ENCODE measurements at regions not wholly inside any gene's neighbourhood (a gene's known extent, or its start where the extent isn't known, plus 50 kb on each side); places are given as distances from the start of the nearest gene placed in this dataset.

- Histone ChIP-seq H3K79me2 (ENCODE audit: low read length) (no peaks in the 10 kb centered on the region), H3K9ac (ENCODE audit: low read length) (no peak overlapping the region), H3K4me2 (ENCODE audit: low read length) (no peak overlapping the region), H3F3A (ENCODE audit: low read length, unreplicated experiment) (no peaks in the 10 kb centered on the region), H3K27ac (ENCODE audit: low read length) (no peak overlapping the region), H3K9me3 (ENCODE audit: low read length) (no peaks in the 10 kb centered on the region), H3K9me2 (replicated peaks; ENCODE audit: low read length) (no peaks in the 10 kb centered on the region), H4K20me1 (ENCODE audit: low read length) (no peaks in the 10 kb centered on the region), H2AFZ (ENCODE audit: low read length) (no peak overlapping the region), H3K36me3 (ENCODE audit: low read depth, low read length) (no peaks in the 10 kb centered on the region), H3K27me3 (ENCODE audit: low read length) (no peaks in the 10 kb centered on the region), H3K4me1 (ENCODE audit: insufficient read depth, low read length) (peaks cover 31% of the 10 kb centered on the region), H3K4me3 (ENCODE audit: low read length) (no peak overlapping the region)
- intact Hi-C loops (cut with micrococcal nuclease), result no loop called here
- DNase-seq, result no peak
- no peak for ATAC-seq
- CTCF ChIA-PET, result no interaction called here
- POLR2A ChIA-PET (ENCODE audit: unreplicated experiment), result no interaction called here
- TF ChIP-seq EZH2phosphoT487 (IDR thresholded peaks at IDR 0.05; ENCODE audit: borderline replicate concordance, low read length) (no peak), EZH2 (IDR thresholded peaks at IDR 0.05; ENCODE audit: low read length, unreplicated experiment) (no peak)
- TF ChIP-seq, protein P1, sequence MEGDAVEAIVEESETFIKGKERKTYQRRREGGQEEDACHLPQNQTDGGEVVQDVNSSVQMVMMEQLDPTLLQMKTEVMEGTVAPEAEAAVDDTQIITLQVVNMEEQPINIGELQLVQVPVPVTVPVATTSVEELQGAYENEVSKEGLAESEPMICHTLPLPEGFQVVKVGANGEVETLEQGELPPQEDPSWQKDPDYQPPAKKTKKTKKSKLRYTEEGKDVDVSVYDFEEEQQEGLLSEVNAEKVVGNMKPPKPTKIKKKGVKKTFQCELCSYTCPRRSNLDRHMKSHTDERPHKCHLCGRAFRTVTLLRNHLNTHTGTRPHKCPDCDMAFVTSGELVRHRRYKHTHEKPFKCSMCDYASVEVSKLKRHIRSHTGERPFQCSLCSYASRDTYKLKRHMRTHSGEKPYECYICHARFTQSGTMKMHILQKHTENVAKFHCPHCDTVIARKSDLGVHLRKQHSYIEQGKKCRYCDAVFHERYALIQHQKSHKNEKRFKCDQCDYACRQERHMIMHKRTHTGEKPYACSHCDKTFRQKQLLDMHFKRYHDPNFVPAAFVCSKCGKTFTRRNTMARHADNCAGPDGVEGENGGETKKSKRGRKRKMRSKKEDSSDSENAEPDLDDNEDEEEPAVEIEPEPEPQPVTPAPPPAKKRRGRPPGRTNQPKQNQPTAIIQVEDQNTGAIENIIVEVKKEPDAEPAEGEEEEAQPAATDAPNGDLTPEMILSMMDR (conservative IDR thresholded peaks at IDR 0.05; ENCODE audit: low read depth, low read length), result no peak
- no TSS peak for BruUV-seq (replicated peaks)
Observed at GRCh38 chr11:29324328-29324727, 692.5 kb downstream of the KCNA4 start.

- Histone ChIP-seq H3K4me2 (ENCODE audit: low read length) (peak overlapping the region; percentile 43), H3K9ac (ENCODE audit: low read length) (no peak overlapping the region), H3K4me1 (ENCODE audit: insufficient read depth, low read length) (peaks cover 36% of the 10 kb centered on the region), H4K20me1 (ENCODE audit: low read length) (no peaks in the 10 kb centered on the region), H3K79me2 (ENCODE audit: low read length) (no peaks in the 10 kb centered on the region), H3K27ac (ENCODE audit: low read length) (peak overlapping the region; percentile 62), H3K9me2 (replicated peaks; ENCODE audit: low read length) (no peaks in the 10 kb centered on the region), H3F3A (ENCODE audit: low read length, unreplicated experiment) (no peaks in the 10 kb centered on the region), H2AFZ (ENCODE audit: low read length) (no peak overlapping the region), H3K36me3 (ENCODE audit: low read depth, low read length) (no peaks in the 10 kb centered on the region), H3K4me3 (ENCODE audit: low read length) (no peak overlapping the region), H3K9me3 (ENCODE audit: low read length) (no peaks in the 10 kb centered on the region), H3K27me3 (ENCODE audit: low read length) (no peaks in the 10 kb centered on the region)
- DNase-seq (peak; percentile 81), ATAC-seq (peak; percentile 98)
- POLR2A ChIA-PET (ENCODE audit: unreplicated experiment), result no interaction called here
- intact Hi-C loops (cut with micrococcal nuclease), result no loop called here
- no TSS peak for BruUV-seq (replicated peaks)
- CTCF ChIA-PET, result no interaction called here
- TF ChIP-seq EZH2 (IDR thresholded peaks at IDR 0.05; ENCODE audit: low read length, unreplicated experiment) (no peak), EZH2phosphoT487 (IDR thresholded peaks at IDR 0.05; ENCODE audit: borderline replicate concordance, low read length) (no peak)
- TF ChIP-seq, protein P1 (conservative IDR thresholded peaks at IDR 0.05; ENCODE audit: low read depth, low read length), result no peak
Observed at GRCh38 chr11:29321293-29322132, 695.3 kb downstream of the KCNA4 start.

GRCh38 chr11:29320196-29320595, 696.6 kb downstream of the KCNA4 start:
- intact Hi-C loops (cut with micrococcal nuclease), result no loop called here
- no peaks in the 10 kb centered on the region for H3F3A ChIP-seq (ENCODE audit: low read length, unreplicated experiment)
- no TSS peak for BruUV-seq (replicated peaks)

More at GRCh38 chr11:29320196-29320595, 696.6 kb downstream of the KCNA4 start:
- DNase-seq, result no peak
- H3K4me3 ChIP-seq (ENCODE audit: low read length), result no peak overlapping the region
- no peaks in the 10 kb centered on the region for H3K27me3 ChIP-seq (ENCODE audit: low read length)
- TF ChIP-seq EZH2 (IDR thresholded peaks at IDR 0.05; ENCODE audit: low read length, unreplicated experiment) (no peak), EZH2phosphoT487 (IDR thresholded peaks at IDR 0.05; ENCODE audit: borderline replicate concordance, low read length) (no peak)
- TF ChIP-seq, protein P1 (conservative IDR thresholded peaks at IDR 0.05; ENCODE audit: low read depth, low read length), result no peak
- H3K4me2 ChIP-seq (ENCODE audit: low read length), result no peak overlapping the region
- H3K4me1 ChIP-seq (ENCODE audit: insufficient read depth, low read length), result peaks cover 36% of the 10 kb centered on the region
- H4K20me1 ChIP-seq (ENCODE audit: low read length), result no peaks in the 10 kb centered on the region
- ATAC-seq, result no peak
- H3K9me2 ChIP-seq (replicated peaks; ENCODE audit: low read length), result no peaks in the 10 kb centered on the region
- H3K79me2 ChIP-seq (ENCODE audit: low read length), result no peaks in the 10 kb centered on the region
- H3K9ac ChIP-seq (ENCODE audit: low read length), result no peak overlapping the region
- H2AFZ ChIP-seq (ENCODE audit: low read length), result no peak overlapping the region
- CTCF ChIA-PET, result interaction anchor here (0.7 kb wide), 1 partner anchor 791 kb away, joined by 4 read pairs; no protein-coding TSS in a partner anchor
- no peaks in the 10 kb centered on the region for H3K36me3 ChIP-seq (ENCODE audit: low read depth, low read length)
- POLR2A ChIA-PET (ENCODE audit: unreplicated experiment), result no interaction called here
- no peaks in the 10 kb centered on the region for H3K9me3 ChIP-seq (ENCODE audit: low read length)
- H3K27ac ChIP-seq (ENCODE audit: low read length), result no peak overlapping the region
